HG02763 (cell line): ENCODE measurements at regions not wholly inside any gene's neighbourhood (a gene's known extent, or its start where the extent isn't known, plus 50 kb on each side); places are given as distances from the start of the nearest gene placed in this dataset.
"Not testable (repeated sequence)": the region's sequence is repeated elsewhere in the genome, so short reads cannot be mapped to it uniquely, and the experiment has no call there.

Experiments
- ATAC-seq: cut with Tn5 transposase; IDR thresholded peaks from one replicate; pipeline ENCODE4 v1.9.1; 2021; ENCODE audit warnings: mild to moderate bottlenecking, moderate library complexity; ENCODE audit not compliant: unreplicated experiment

- ATAC-seq = no peak
Observed at GRCh38 chr1:185409345-185409744, 92.3 kb upstream of the IVNS1ABP start.

DNA sequence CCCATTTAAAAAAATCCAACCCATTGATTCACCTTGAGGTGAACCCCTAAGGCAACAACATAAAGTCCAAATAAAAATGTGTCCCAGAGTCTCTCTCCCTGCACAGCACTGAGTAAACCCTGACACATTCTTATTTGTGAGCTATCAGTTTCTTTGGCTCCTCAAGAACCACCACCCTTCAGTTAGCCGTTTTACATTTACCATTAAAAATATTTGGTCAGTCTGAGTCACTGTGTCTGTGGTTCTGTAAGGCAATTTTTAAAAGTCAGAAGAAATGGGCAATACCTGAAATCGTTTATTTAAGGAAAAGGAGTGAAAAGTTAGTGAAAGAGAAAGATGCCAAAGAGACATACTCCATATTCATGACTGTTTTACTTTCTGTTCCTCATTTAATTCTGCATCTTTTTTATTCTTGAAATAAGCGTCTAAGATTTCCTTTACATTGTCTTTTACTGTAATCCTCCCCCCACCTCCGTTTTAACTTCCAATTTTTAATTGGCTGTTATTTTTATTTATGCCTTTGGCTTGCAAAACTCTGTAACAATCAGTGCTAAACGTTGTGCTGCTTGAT lies 91.7 kb upstream of the IVNS1ABP start:
- ATAC-seq = no peak

DNA sequence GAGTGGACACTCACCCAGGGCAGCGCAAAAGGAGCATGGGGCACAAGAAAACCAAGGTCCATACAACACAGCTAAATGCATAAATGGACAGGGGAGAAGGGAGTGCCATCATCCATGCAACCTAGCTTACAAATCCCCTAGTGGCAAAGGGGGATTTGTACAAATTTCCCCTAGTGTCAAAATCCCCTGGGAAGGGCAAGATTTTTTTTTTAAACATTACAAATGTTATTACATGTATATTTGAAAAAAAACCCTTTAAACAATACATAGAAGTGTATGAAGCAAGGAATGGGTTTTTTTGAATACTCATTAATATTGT lies 89.6 kb upstream of the IVNS1ABP start:
- no peak for ATAC-seq

GRCh38 chr1:185406006-185406690 lies 89.1 kb upstream of the IVNS1ABP start:
- no peak for ATAC-seq

DNA sequence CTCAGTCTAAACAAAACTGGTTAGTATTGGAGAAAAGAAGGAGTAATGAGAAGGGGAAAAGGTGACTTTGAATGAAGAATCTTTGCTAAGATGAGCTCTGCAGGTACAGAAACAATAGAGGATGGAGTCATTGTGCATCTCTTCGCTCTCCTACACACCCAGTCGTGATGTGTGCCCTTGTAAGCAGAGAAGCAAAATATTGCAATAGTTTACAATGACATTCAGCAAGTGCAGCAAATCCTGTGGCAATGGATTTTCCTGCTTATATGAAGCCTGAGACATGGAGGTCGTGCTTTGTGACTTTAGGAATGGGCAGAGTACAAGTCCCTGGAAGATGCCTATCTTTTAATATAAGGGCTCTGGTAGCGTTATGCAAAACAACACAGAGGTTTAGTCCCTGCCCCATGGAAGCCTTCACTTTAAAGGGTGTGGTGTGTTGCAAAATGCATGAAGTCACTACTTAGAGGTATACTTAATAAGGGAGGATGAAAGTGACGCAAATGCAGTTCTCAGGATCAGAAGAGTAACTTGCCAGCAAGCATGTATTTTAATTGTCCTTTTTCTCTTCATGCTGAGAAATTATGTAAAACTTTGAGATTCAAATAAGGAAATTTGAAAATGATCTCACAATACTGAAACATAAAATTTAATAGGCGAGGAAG lies 88.0 kb upstream of the IVNS1ABP start:
- no peak for ATAC-seq

DNA sequence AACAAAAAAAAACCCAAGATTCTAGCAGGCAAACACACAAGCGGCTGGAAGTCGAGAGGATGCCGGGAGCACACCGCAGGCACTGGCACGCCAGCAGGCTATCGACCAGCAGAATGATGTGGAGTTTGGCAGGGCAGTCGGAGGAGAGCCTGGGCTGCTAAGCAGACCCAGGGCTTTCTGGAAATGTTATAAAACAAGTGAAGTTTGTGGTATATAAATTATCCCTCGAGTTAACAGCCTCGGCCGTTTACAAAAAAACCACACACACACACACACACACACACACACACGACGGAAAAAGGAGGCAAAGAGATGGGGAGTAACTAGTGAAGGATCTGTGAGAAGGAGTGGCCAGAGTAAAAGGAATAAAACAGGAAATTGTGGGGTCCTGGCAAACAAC lies 87.2 kb upstream of the IVNS1ABP start:
- no peak for ATAC-seq

- no peak for ATAC-seq
Observed at GRCh38 chr1:185402930-185403329, 85.9 kb upstream of the IVNS1ABP start.

- no peak for ATAC-seq
Observed at GRCh38 chr1:185401019-185401418, 84.0 kb upstream of the IVNS1ABP start.

DNA sequence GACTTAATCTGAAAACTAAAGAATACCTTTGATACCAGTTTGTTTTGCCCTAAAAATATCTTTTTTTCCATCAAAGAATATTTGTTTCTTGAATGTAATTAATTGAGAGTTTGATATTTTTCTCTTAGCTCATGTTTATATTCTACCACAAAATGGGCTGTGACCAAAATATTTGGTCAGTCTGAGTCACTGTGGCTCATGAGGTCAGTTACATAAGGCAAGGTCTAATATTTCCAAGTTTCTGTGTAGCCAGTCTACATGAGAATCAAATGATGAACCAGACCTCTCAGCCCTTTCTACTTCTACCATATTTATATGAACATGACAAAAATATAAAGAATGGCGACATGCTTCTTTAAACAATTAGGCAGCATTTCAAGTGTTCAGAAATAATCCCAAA lies 83.0 kb upstream of the IVNS1ABP start:
- ATAC-seq = no peak

- ATAC-seq = no peak
Observed at GRCh38 chr1:185398599-185398998, 81.6 kb upstream of the IVNS1ABP start.

DNA sequence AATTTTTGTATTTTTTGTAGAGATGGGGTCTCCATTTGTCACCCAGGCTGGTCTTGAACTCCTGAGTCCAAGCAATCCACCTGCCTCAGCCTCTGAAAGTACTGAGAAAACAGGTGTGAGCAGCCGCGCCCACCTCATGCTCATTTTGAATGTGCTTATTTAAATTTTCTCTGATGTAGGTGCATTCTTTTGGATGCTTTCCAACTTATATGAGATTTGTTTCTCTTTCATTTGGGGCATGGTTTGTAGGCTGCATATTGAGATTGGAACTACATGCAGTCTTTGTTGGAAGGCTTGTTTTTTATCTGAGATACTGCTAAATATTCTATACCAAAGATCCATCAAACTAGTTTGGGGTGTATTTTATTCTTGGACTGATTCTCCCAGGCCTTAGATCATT lies 81.0 kb upstream of the IVNS1ABP start:
- ATAC-seq = peak; percentile 53

DNA sequence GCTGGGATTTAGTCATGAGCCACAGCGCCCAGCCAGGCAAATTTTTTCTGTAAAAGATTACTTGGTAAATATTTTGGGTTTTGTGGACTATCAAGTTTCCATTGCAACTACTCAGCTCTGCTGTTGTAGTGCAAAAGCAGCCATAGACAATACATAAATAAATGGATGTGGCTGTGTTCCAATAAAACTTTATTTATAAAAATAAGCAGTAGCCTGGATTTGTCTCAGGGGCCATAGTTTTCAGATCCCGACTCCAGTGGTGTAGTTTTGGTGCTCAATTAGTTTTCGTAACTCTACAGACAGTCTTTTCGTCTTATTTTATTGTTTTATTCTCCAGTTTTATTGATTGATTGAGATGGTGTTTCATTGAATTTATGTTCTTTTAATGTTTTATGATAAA lies 80.1 kb upstream of the IVNS1ABP start:
- no peak for ATAC-seq

- no peak for ATAC-seq
Observed at GRCh38 chr1:185396126-185396525, 79.1 kb upstream of the IVNS1ABP start.

DNA sequence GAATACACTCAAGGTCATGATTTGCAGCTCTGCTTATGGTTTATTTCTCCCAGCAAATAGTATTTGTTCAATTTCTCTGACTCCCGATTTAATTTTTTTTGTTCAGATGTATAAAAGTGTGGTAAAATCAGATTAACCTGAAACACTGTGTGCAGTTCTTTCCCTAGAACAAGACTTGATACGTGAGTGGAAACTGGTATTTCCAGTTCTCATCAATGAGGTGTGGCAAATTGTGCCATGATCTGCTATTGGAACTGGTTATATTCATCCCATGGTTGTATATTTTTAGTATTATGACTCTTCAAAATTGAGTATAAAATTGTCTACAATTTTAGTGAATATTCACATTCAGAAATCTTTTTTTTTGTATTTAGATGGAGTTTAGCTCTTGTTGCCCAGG lies 76.8 kb upstream of the IVNS1ABP start:
- ATAC-seq = no peak

DNA sequence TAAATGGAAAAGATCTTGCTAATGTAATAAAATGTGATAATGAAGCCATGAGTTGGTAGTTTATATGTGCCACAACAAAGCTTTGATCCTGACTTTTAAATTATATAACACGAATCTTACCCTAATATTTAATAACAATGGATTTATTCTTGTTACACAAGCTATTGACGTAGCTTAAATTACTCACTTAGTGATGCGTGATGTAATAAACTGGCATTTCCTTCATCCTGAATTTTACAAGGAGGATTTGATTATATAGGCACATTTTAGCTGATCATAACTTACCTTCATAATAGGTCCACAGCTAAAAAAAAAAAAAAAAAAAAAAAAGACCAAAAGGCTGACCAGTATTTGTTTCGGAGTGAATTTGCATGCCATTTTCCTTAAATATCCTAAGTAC lies 76.2 kb upstream of the IVNS1ABP start:
- no peak for ATAC-seq

DNA sequence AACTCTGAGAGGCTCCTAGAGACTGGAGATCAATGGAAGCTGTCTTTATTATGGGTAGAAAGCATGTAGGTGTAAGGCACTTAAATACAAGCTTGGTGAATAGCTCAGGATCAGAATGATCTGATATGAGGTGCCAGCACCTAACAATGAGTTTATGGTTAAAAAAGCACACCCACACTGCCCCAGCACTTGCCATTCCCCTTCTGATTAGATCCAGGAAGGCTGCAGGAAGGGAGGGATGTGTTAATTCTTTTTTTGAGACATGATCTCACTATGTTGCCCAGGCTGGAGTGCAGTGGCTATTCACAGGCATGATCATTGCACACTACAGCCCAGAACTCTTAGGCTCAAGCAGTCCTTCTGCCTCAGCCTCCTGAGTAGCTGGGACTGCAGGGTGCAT lies 71.8 kb upstream of the IVNS1ABP start:
- ATAC-seq = no peak

DNA sequence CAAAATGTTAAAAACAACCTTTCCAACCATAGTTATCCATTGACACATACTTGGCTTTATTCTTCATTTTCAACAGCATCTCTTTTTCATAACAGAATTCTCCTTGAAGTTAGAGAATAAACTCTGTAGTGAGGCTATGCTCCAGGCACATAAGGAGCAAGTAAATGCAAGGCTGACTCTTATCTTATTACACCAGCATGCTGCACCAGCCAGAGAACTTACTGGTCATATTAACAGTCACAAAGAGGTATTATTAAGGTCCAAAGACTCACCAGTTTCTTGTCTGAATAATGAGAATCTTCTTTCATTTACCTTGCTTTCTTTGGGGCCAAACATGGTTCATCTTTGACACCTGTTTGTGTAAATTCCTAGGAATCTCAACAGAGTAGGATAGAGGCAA lies 71.3 kb upstream of the IVNS1ABP start:
- ATAC-seq = no peak

- no peak for ATAC-seq
Observed at GRCh38 chr1:185385991-185386390, 68.9 kb upstream of the IVNS1ABP start.

GRCh38 chr1:185383805-185384204 lies 66.8 kb upstream of the IVNS1ABP start:
- not testable (repeated sequence) for ATAC-seq

DNA sequence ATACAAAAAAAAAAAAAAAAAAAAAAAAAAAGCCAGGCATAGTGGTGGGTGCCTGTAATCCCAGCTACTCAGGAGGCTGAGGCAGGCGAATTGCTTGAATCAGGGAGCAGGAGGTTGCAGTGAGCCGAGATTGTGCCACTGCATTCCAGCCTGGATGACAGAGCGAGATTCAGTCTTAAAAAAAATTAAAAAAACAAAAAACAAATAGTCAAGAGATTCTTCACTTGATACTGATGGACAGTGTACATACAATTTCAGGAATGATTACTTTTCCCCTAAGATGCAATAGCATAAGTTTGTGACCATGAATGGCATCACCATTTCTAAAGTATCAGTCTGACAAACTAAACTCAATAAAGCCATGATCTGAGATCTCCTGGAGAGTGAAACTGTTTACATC lies 60.8 kb upstream of the IVNS1ABP start:
- no peak for ATAC-seq

DNA sequence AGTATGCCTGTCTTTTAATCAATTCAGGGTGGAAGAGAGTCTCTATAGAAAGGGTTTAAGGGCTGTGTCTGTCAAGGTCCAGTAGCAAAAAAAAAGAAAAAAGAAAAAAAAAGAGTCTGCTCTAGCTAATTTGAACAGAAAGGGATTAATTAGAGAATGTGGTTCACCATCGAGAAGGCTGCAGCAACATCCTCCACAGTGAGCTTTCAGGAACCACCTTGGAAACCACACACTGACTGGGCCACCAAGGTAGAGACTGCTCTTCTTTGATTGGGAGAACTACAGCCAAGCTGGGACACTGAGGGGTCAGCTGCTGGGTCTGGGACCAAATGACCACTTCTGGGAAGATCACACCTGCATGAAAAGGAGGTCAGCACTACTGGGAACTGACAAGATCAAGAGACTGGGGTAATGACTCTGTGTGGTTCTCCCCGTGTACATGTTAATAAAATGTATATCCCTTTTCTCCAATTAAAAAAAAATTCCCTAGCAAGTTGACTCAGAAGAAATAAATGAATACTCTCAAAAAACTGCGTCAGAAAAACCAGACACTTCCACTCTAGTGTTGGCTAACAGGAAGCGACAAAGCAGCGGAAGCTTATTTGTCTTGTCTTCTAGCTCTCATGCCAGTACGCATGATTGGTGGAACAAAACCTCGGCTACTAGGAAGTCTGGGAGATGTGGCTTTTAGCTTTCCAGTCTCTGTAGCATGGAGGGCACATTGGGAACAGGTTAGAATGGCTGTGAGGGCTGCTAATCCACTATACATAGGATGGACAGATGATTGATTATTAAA lies 60.0 kb upstream of the IVNS1ABP start:
- no peak for ATAC-seq

GRCh38 chr1:185376288-185376687 lies 59.2 kb upstream of the IVNS1ABP start:
- no peak for ATAC-seq
